HG03571 (cell line): ENCODE measurements at regions not wholly inside any gene's neighbourhood (a gene's known extent, or its start where the extent isn't known, plus 50 kb on each side); places are given as distances from the start of the nearest gene placed in this dataset.

ENCODE experiments used
- ATAC-seq: cut with Tn5 transposase; IDR thresholded peaks from one replicate; pipeline ENCODE4 v1.9.1; 2021; ENCODE audit not compliant: unreplicated experiment

GRCh38 chr5:5066276-5067186 is 73.6 kb upstream of the ADAMTS16 start:
- ATAC-seq = no peak

- no peak for ATAC-seq
These were observed 70.3 kb upstream of the ADAMTS16 start for GRCh38 chr5:5069851-5070250.

- ATAC-seq = no peak
These were observed 68.6 kb upstream of the ADAMTS16 start for GRCh38 chr5:5071554-5071953.

GRCh38 chr5:5077236-5077635 is 62.9 kb upstream of the ADAMTS16 start:
- no peak for ATAC-seq

GRCh38 chr5:5078009-5078897 is 61.9 kb upstream of the ADAMTS16 start:
- ATAC-seq = no peak

GRCh38 chr5:5079876-5080275 is 60.3 kb upstream of the ADAMTS16 start:
- ATAC-seq = no peak

GRCh38 chr5:5080790-5081189 is 59.3 kb upstream of the ADAMTS16 start:
- ATAC-seq = no peak

GRCh38 chr5:5085381-5085780 is 54.7 kb upstream of the ADAMTS16 start:
- no peak for ATAC-seq

GRCh38 chr5:5089895-5090649 is 50.1 kb upstream of the ADAMTS16 start:
- ATAC-seq = no peak
